NCI-H1436 treated with DMSO at 0.1 percent for 48 hours (cell line): ENCODE measurements at regions not wholly inside any gene's neighbourhood (a gene's known extent, or its start where the extent isn't known, plus 50 kb on each side); places are given as distances from the start of the nearest gene placed in this dataset.
"Not testable (repeated sequence)": the region's sequence is repeated elsewhere in the genome, so short reads cannot be mapped to it uniquely, and the experiment has no call there.

ENCODE experiments used
- DNase-seq: peaks from one replicate; lab custom pipeline; 2025; lab: John Stamatoyannopoulos, UW

GRCh38 chr2:17135619-17136018, 382.6 kb downstream of the RAD51AP2 start:
- DNase-seq, result no peak

- DNase-seq, result no peak
Measured at GRCh38 chr2:17133052-17133671, 385.1 kb downstream of the RAD51AP2 start.

GRCh38 chr2:17130627-17131026, 387.6 kb downstream of the RAD51AP2 start:
- DNase-seq, result not testable (repeated sequence)

DNA sequence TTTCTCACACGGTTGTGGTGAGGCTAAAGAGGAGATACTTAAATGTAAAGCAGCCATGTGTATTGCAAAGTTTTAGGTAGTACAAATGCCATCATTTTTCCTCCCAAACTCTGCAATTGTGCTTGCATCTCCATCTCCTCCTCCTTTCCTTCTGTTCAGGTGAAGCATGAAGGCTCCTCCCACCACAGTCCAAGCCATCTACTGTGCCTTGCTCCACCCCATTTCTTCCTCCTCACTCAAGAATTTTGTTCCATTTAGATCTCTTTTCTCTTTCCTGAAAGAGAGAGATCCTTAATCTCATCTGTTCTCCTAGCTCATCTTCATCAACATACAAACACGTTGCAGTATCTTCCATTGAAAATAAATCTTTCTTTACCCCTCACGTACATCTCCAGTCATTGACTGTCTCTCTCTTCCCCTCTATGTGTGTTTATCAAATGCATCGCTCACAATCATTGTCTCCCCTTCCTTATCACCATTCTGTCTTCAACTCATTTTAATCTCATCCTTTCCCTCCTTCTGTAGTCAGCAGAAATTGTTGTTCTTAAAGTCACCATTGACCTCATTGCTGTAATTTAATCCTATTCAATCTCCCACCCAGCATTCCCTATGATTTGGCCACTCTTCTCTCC, 392.1 kb downstream of the RAD51AP2 start:
- no peak for DNase-seq

GRCh38 chr2:17124575-17125318, 393.5 kb downstream of the RAD51AP2 start:
- DNase-seq, result no peak

GRCh38 chr2:17122887-17123501, 395.2 kb downstream of the RAD51AP2 start:
- no peak for DNase-seq

- no peak for DNase-seq
Measured at GRCh38 chr2:17115466-17115865, 402.8 kb downstream of the RAD51AP2 start.

DNA sequence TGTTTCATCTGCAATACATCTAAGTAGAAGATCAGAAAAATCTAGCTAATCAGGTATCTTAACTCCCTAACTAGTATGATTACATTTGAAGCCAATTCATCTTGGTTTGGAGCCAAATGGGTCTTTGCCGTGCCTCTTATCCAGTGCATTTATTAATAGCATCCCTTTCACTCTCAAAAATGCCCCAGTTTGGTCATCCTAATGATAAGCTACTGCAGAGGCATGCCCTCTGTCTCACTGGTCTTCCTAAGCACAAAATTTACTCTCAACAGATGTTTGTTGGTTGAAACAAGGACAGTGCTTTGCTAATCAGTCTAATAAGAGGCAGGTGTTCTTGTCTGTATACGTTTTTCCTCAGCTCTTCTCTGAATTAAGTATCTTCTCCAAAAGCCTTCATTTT, 403.2 kb downstream of the RAD51AP2 start:
- DNase-seq, result no peak

DNA sequence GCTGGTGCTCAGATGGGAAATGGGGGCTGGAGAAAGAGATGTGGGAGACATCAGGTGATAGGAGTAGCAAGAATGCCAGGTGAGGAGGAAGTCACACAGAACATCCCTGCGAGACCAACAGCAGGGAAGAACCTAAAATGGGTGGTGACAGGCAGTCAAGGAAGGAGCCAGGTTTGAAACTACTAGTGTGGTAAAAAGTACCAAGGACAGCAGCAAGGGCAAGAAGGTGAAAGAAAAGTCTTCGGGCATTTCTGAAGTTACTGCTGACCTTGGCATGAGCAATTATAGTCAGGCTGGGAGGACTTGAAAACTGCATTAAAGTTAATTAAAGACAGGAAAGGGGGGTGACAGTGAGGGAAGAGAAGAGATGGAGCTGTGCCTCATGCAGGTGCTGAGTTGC, 410.4 kb downstream of the RAD51AP2 start:
- no peak for DNase-seq

- DNase-seq, result no peak
Measured at GRCh38 chr2:17107151-17107550, 411.1 kb downstream of the RAD51AP2 start.

- DNase-seq, result no peak
Measured at GRCh38 chr2:17106418-17106817, 411.8 kb downstream of the RAD51AP2 start.

GRCh38 chr2:17104454-17104853, 413.8 kb downstream of the RAD51AP2 start:
- no peak for DNase-seq

DNA sequence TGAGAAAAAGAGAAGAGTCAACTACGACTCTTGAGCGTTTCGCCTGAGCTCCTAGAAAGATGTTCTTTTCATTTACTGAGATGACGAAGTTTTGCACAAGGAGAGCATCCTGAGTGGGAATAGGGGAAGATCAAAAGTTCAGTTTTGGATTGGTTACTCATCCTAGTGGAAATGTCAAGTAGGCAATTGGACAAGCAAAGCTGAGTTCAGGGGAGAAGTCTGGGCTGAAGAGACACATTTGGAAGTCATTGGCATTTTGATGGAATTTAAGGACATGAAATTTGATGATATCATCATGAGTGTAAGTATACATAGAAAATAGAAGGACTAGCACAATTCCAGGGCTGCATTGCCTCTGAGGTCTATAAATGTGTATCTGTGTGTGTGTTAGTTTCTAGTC, 416.6 kb downstream of the RAD51AP2 start:
- no peak for DNase-seq

DNA sequence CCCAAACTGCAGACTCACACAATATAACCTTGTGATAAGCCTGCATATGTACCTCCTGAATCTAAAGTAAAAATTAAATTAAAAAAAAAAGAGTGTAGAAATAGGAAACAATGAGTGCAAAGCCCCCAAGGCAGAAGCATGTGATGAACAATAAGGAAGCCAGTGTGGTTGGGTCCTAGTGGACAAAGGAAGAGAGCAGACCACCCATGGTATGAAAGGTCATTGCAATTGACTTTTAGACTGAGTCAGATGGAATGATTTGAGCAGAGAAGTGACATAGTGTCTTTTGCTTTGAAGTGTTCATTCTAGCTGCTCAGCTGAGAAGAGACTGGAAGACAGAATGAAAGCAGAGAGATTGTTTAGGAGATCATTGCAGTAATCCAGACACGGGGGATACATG, 417.1 kb downstream of the RAD51AP2 start:
- no peak for DNase-seq

DNA sequence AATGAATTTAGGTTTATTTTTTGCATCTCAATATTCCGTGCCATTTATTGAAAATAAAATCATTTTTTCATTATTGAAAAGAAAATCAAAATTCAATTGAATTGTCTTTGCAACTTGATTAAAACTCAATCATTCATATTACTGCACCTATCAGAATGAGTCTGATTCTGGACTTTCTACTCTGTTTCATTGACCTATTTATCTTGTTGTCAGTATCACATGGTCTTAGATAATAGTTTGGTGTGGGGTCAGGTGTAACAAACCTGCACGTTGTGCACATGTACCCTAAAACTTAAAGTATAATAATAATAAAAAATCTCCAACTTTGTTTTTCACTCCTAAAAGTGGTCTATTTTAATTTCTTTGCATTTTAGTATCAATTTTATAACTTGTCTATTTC, 422.9 kb downstream of the RAD51AP2 start:
- DNase-seq, result no peak

- DNase-seq, result no peak
Measured at GRCh38 chr2:17093712-17094111, 424.5 kb downstream of the RAD51AP2 start.

- no peak for DNase-seq
Measured at GRCh38 chr2:17086990-17087389, 421.4 kb upstream of the CYRIA start.

GRCh38 chr2:17085546-17086202, 420.0 kb upstream of the CYRIA start:
- DNase-seq, result no peak

DNA sequence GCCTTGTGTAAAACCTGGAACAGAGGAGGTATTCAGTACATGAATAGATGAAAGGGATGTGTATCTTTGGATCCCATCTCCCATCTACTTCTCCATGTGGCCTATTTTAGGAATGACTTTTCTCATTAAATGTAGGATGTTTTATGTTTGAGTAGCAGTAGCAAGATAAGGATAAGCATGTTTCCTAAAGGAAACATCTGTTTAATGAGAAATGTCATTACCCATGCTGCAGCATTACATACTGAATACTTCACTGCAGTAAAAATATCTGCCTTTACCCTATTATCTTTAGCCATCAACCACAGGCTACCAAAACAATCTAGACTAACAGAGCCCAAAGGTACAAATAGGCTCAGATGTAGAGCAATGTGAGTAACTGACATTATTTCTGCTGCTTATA, 419.2 kb upstream of the CYRIA start:
- no peak for DNase-seq

DNA sequence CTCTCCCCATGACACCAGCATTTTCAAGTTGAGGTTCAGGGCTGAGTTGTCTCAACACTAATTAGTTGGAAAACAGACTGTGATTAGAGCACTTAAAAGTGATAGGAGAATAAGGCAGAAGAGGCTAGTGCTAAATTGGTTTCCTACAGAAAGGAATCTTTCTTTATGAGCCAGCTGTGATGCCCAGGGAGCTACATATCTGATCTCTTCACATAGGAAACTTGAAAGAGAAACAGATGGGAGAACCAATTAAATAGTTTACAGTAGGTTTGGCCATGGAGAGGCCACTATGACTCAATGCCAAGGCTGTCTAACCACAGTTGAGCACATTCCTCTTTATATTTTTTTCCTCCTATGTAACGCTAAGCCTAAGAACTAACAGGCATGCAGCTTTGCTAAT, 418.3 kb upstream of the CYRIA start:
- DNase-seq, result peak; percentile 25

- DNase-seq, result no peak
Measured at GRCh38 chr2:17079262-17079661, 413.6 kb upstream of the CYRIA start.

DNA sequence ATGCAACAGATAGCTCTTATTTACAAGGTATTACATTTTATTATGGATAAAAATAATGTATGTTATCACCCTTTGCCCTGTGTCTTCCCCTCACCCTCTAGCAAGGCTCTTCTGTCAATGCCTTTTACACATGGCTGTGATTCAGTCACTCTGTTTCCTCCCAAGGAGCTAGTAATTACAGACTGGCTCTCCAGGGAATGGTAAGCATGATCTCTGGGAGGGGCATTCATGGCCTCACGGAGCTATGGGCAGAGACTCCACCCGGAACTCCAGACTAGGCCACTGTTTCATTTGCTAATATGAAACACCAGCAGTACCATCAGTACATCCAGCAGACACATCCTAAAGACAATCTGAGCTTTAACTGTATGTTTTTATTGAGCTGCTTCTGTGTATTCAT, 410.9 kb upstream of the CYRIA start:
- DNase-seq, result no peak
